PC-9 (cell line): ENCODE measurements at regions not wholly inside any gene's neighbourhood (a gene's known extent, or its start where the extent isn't known, plus 50 kb on each side); places are given as distances from the start of the nearest gene placed in this dataset.

Experiments
- BruUV-seq: library from RNA; stranded (reverse); fragments of 400-500 nt; replicated peaks from 2 replicates; lab custom pipeline; 2021; lab: Mats Ljungman, UMichigan
- CTCF ChIA-PET: fragments of 300-600 bp; sonication (Branson Sonifier 250); formaldehyde crosslinking; loops from one replicate; lab custom pipeline; 2022; ENCODE audit warnings: antibody characterized with exemption; lab: Charles Lee
- POLR2A ChIA-PET: fragments of 300-600 bp; sonication (Branson Sonifier 250); formaldehyde crosslinking; loops from one replicate; lab custom pipeline; 2022; ENCODE audit warnings: antibody characterized with exemption; ENCODE audit not compliant: unreplicated experiment; lab: Charles Lee
- DNase-seq, 2 experiments: peaks; one replicate each; pipeline versions ENCODE4 v3.0.0 to v3.0.0-alpha.2; 2015 to 2022; ENCODE audit warnings: mixed read lengths in 1 of 2
- H2AFZ ChIP-seq: fragments of 200-600 bp; sonication (generic); 2 replicates; pipeline ENCODE4 v1.8.1; 2017; ENCODE audit warnings: antibody characterized with exemption
- H3F3A ChIP-seq: fragments of 200-600 bp; sonication (generic); 2 replicates; pipeline ENCODE4 v1.8.1; 2017; ENCODE audit warnings: antibody characterized with exemption, mild to moderate bottlenecking, low read depth; ENCODE audit not compliant: insufficient read depth
- H3K27ac ChIP-seq: fragments of 200-600 bp; sonication (generic); 2 replicates; pipeline ENCODE4 v1.6.1; 2016; ENCODE audit warnings: mixed run types
- H3K27me3 ChIP-seq: fragments of 200-600 bp; sonication (generic); 2 replicates; pipeline ENCODE4 v1.6.1; 2016; ENCODE audit warnings: low read depth, mixed run types; ENCODE audit not compliant: insufficient read depth
- H3K36me3 ChIP-seq: fragments of 200-600 bp; sonication (generic); 2 replicates; pipeline ENCODE4 v1.6.1; 2016; ENCODE audit warnings: low read depth, mixed run types
- H3K4me1 ChIP-seq: fragments of 200-600 bp; sonication (generic); replicated peaks from 2 replicates; pipeline ENCODE4 v1.6.1; 2016; ENCODE audit warnings: mixed run types; ENCODE audit not compliant: insufficient read depth
- H3K4me2 ChIP-seq: fragments of 200-600 bp; sonication (generic); 2 replicates; pipeline ENCODE4 v1.6.1; 2017; ENCODE audit warnings: mixed run types
- H3K4me3 ChIP-seq: fragments of 200-600 bp; sonication (generic); 2 replicates; pipeline ENCODE4 v1.6.1; 2016; ENCODE audit warnings: mixed run types
- H3K79me2 ChIP-seq: fragments of 200-600 bp; sonication (generic); 2 replicates; pipeline ENCODE4 v1.6.1; 2017; ENCODE audit warnings: low read depth, mixed run types
- H3K9me2 ChIP-seq: fragments of 200-600 bp; sonication (generic); 2 replicates; pipeline ENCODE4 v1.8.1; 2017; ENCODE audit warnings: mild to moderate bottlenecking; ENCODE audit not compliant: insufficient read depth
- H3K9me3 ChIP-seq: fragments of 200-600 bp; sonication (generic); 2 replicates; pipeline ENCODE4 v1.8.1; 2016; ENCODE audit warnings: low read depth; ENCODE audit not compliant: insufficient read depth
- H4K20me1 ChIP-seq: fragments of 200-600 bp; sonication (generic); 2 replicates; pipeline ENCODE4 v1.8.1; 2017; ENCODE audit not compliant: insufficient read depth
- CTCF ChIP-seq: fragments of 200-600 bp; sonication (generic); conservative IDR thresholded peaks from 2 replicates; pipeline ENCODE4 v1.6.1; 2017; ENCODE audit warnings: mixed run types, antibody characterized with exemption, mild to moderate bottlenecking, moderate library complexity
- EZH2 ChIP-seq: fragments of 200-600 bp; sonication (generic); IDR thresholded peaks from 2 replicates; pipeline ENCODE4 v1.8.0; 2017; ENCODE audit warnings: antibody characterized with exemption, low read depth
- intact Hi-C: fragments of 100-400 bp; cut with micrococcal nuclease; formaldehyde crosslinking; loops from one replicate; pipeline ENCODE4 v1.10.0; 2022; ENCODE audit not compliant: unreplicated experiment

- no peak overlapping the region for H2AFZ ChIP-seq
- H3K27ac ChIP-seq = no peak overlapping the region
- no peaks in the 10 kb centered on the region for H3K9me3 ChIP-seq
- no peaks in the 10 kb centered on the region for H3F3A ChIP-seq
- no peaks in the 10 kb centered on the region for H3K9me2 ChIP-seq
- POLR2A ChIA-PET = no interaction called here
- H3K27me3 ChIP-seq = no peaks in the 10 kb centered on the region
- intact Hi-C loops = no loop called here
- H3K4me3 ChIP-seq = no peak overlapping the region
- no TSS peak for BruUV-seq
- TF ChIP-seq EZH2 (no peak), CTCF (no peak)
- no peaks in the 10 kb centered on the region for H3K79me2 ChIP-seq
- CTCF ChIA-PET = no interaction called here
- no peaks in the 10 kb centered on the region for H3K4me1 ChIP-seq
- H3K36me3 ChIP-seq = no peaks in the 10 kb centered on the region
- no peaks in the 10 kb centered on the region for H4K20me1 ChIP-seq
- DNase-seq = no peak
- H3K4me2 ChIP-seq = no peak overlapping the region
Measured at GRCh38 chr1:214844319-214844718, 238.2 kb upstream of the KCNK2 start.

- ChIA-PET CTCF (no interaction called here), POLR2A (no interaction called here)
- Histone ChIP-seq H3K27ac (no peak overlapping the region), H3K4me1 (no peaks in the 10 kb centered on the region), H3K4me2 (no peak overlapping the region), H3K79me2 (no peaks in the 10 kb centered on the region), H3K4me3 (no peak overlapping the region), H3K27me3 (no peaks in the 10 kb centered on the region), H2AFZ (no peak overlapping the region), H3K36me3 (no peaks in the 10 kb centered on the region), H3K9me2 (no peaks in the 10 kb centered on the region), H3K9me3 (no peaks in the 10 kb centered on the region), H4K20me1 (no peaks in the 10 kb centered on the region), H3F3A (no peaks in the 10 kb centered on the region)
- intact Hi-C loops = no loop called here
- BruUV-seq = no TSS peak
- TF ChIP-seq CTCF (no peak), EZH2 (no peak)
- DNase-seq = no peak
Measured at GRCh38 chr1:214846276-214846675, 236.3 kb upstream of the KCNK2 start.

GRCh38 chr1:214847071-214847810 lies 235.3 kb upstream of the KCNK2 start:
- no peaks in the 10 kb centered on the region for H3K4me1 ChIP-seq
- no peaks in the 10 kb centered on the region for H3K9me2 ChIP-seq
- intact Hi-C loops = no loop called here
- ChIA-PET POLR2A (no interaction called here), CTCF (no interaction called here)
- no TSS peak for BruUV-seq
- no peaks in the 10 kb centered on the region for H3K9me3 ChIP-seq
- H3K36me3 ChIP-seq = no peaks in the 10 kb centered on the region
- no peak overlapping the region for H3K27ac ChIP-seq
- no peaks in the 10 kb centered on the region for H3F3A ChIP-seq
- no peak overlapping the region for H3K4me3 ChIP-seq
- no peak for DNase-seq
- no peaks in the 10 kb centered on the region for H4K20me1 ChIP-seq
- H3K27me3 ChIP-seq = no peaks in the 10 kb centered on the region
- no peaks in the 10 kb centered on the region for H3K79me2 ChIP-seq
- no peak overlapping the region for H2AFZ ChIP-seq
- TF ChIP-seq EZH2 = no peak
- TF ChIP-seq CTCF = no peak
- no peak overlapping the region for H3K4me2 ChIP-seq
